Right lung (tissue), 2 donors: ENCODE measurements at regions not wholly inside any gene's neighbourhood (a gene's known extent, or its start where the extent isn't known, plus 50 kb on each side); places are given as distances from the start of the nearest gene placed in this dataset.

Experiments used
- DNase-seq, 2 donors: peaks; one replicate each; pipeline ENCODE4 v3.0.0-alpha.2; 2013

GRCh38 chr20:10806539-10806938 lies 132.7 kb upstream of the JAG1 start:
- no peak for DNase-seq

GRCh38 chr20:10807013-10807412 lies 133.2 kb upstream of the JAG1 start:
- DNase-seq, result no peak

- DNase-seq, result no peak
Measured at GRCh38 chr20:10812759-10813327, 139.0 kb upstream of the JAG1 start.

GRCh38 chr20:10823585-10823984 lies 149.8 kb upstream of the JAG1 start:
- DNase-seq, result no peak

GRCh38 chr20:10824750-10825500 lies 151.1 kb upstream of the JAG1 start:
- DNase-seq, result no peak

- no peak for DNase-seq
Measured at GRCh38 chr20:10826111-10826510, 152.3 kb upstream of the JAG1 start.

GRCh38 chr20:10828180-10828579 lies 154.4 kb upstream of the JAG1 start:
- no peak for DNase-seq

GRCh38 chr20:10832141-10832540 lies 158.3 kb upstream of the JAG1 start:
- no peak for DNase-seq

GRCh38 chr20:10837901-10838300 lies 164.1 kb upstream of the JAG1 start:
- no peak for DNase-seq

- DNase-seq, result no peak
Measured at GRCh38 chr20:10842116-10842515, 168.3 kb upstream of the JAG1 start.

GRCh38 chr20:10843146-10843711 lies 169.4 kb upstream of the JAG1 start:
- no peak for DNase-seq

- no peak for DNase-seq
Measured at GRCh38 chr20:10846766-10847165, 173.0 kb upstream of the JAG1 start.

- DNase-seq, result no peak
Measured at GRCh38 chr20:10848810-10849370, 175.1 kb upstream of the JAG1 start.

GRCh38 chr20:10853176-10853575 lies 179.4 kb upstream of the JAG1 start:
- DNase-seq, result no peak

- no peak for DNase-seq
Measured at GRCh38 chr20:10853731-10854130, 179.9 kb upstream of the JAG1 start.

- DNase-seq, result no peak
Measured at GRCh38 chr20:10854976-10855375, 181.2 kb upstream of the JAG1 start.

- DNase-seq, result no peak
Measured at GRCh38 chr20:10855778-10856177, 182.0 kb upstream of the JAG1 start.

GRCh38 chr20:10856237-10857015 lies 182.6 kb upstream of the JAG1 start:
- no peak for DNase-seq

GRCh38 chr20:10857352-10858070 lies 183.7 kb upstream of the JAG1 start:
- no peak for DNase-seq

- no peak for DNase-seq
Measured at GRCh38 chr20:10861090-10861489, 187.3 kb upstream of the JAG1 start.

GRCh38 chr20:10861619-10862018 lies 187.8 kb upstream of the JAG1 start:
- no peak for DNase-seq
